ENCODE measurements at regions not wholly inside any gene's neighbourhood (a gene's known extent, or its start where the extent isn't known, plus 50 kb on each side); places are given as distances from the start of the nearest gene placed in this dataset.

GRCh38 chr6:6916598-6916997 is 191.2 kb upstream of the RREB1 start:
- peak; percentile 30 to 62 for DNase-seq
- H3K14ac ChIP-seq (ENCODE audit: low read length) = peak overlapping the region; percentile 27
- H3K4me3 ChIP-seq (ENCODE audit: low read depth, low read length) = no peak overlapping the region
- peak overlapping the region; percentile 69 for H4K8ac ChIP-seq (ENCODE audit: low read depth, low read length)
- H4K12ac ChIP-seq (ENCODE audit: low read depth, low read length) = no peak overlapping the region
- peak overlapping the region; percentile 32 for H2BK5ac ChIP-seq (ENCODE audit: low read depth, low read length, poor library complexity)
- no peak overlapping the region for H3K23ac ChIP-seq (ENCODE audit: low read length)
- H3K18ac ChIP-seq (ENCODE audit: low read length) = peak overlapping the region; percentile 46
- H3K27me3 ChIP-seq (ENCODE audit: insufficient read depth, low read length) = no peaks in the 10 kb centered on the region
- H3K36me3 ChIP-seq (ENCODE audit: control insufficient read depth in 1 of 2, insufficient read depth in 2 of 2, low read length in 2 of 2) = no peaks in the 10 kb centered on the region
- WGBS (ENCODE audit: extremely low coverage, insufficient coverage, insufficient read length) = no CpG with 5 or more reads among the region's 6 CpGs
- H2BK12ac ChIP-seq (ENCODE audit: low read length) = peak overlapping the region; percentile 51
- peak overlapping the region; percentile 32 for H2AK5ac ChIP-seq (ENCODE audit: low read length)
- peak overlapping the region; percentile 67 for H2AFZ ChIP-seq (ENCODE audit: insufficient read depth, low read length, poor library complexity)
- H3K79me2 ChIP-seq (ENCODE audit: control insufficient read depth, insufficient read depth, low read length, poor library complexity) = no peaks in the 10 kb centered on the region
- no peaks in the 10 kb centered on the region for H3K9me3 ChIP-seq (ENCODE audit: insufficient read depth, low read depth, low read length)
- H3K4me2 ChIP-seq (ENCODE audit: low read length) = no peak overlapping the region
- H4K91ac ChIP-seq (ENCODE audit: low read depth, low read length) = peak overlapping the region; percentile 60
- peak overlapping the region; percentile 26 for H2BK120ac ChIP-seq (ENCODE audit: insufficient read depth, low read length, poor library complexity)
- no peak overlapping the region for H3K4ac ChIP-seq (ENCODE audit: low read depth, low read length)
- peaks cover 7% of the 10 kb centered on the region for H3K79me1 ChIP-seq (ENCODE audit: low read length)
- H3K27ac ChIP-seq (ENCODE audit: low read depth, low read length) = peak overlapping the region; percentile 8
- no peak overlapping the region for H3K9ac ChIP-seq (ENCODE audit: low read length)
- peaks cover 12 to 13% of the 10 kb centered on the region in 2 experiments for H3K4me1 ChIP-seq (ENCODE audit: control insufficient read depth in 1 of 2, insufficient read depth in 2 of 2, low read length in 2 of 2)

- Histone ChIP-seq H3K14ac (ENCODE audit: low read length) (no peak overlapping the region), H2BK12ac (ENCODE audit: low read length) (no peak overlapping the region), H3K4ac (ENCODE audit: low read depth, low read length) (no peak overlapping the region), H4K12ac (ENCODE audit: low read depth, low read length) (no peak overlapping the region), H3K27ac (ENCODE audit: low read depth, low read length) (no peak overlapping the region), H3K18ac (ENCODE audit: low read length) (no peak overlapping the region), H3K9me3 (ENCODE audit: insufficient read depth, low read depth, low read length) (no peaks in the 10 kb centered on the region), H2AFZ (ENCODE audit: insufficient read depth, low read length, poor library complexity) (no peak overlapping the region), H3K36me3 (ENCODE audit: control insufficient read depth in 1 of 2, insufficient read depth in 2 of 2, low read length in 2 of 2) (no peaks in the 10 kb centered on the region), H3K79me2 (ENCODE audit: control insufficient read depth, insufficient read depth, low read length, poor library complexity) (no peaks in the 10 kb centered on the region), H4K8ac (ENCODE audit: low read depth, low read length) (no peak overlapping the region), H3K79me1 (ENCODE audit: low read length) (peaks cover 7% of the 10 kb centered on the region), H3K4me1 (ENCODE audit: control insufficient read depth in 1 of 2, insufficient read depth in 2 of 2, low read length in 2 of 2) (peaks cover 12 to 13% of the 10 kb centered on the region in 2 experiments), H3K23ac (ENCODE audit: low read length) (no peak overlapping the region), H3K4me3 (ENCODE audit: low read depth, low read length) (no peak overlapping the region), H3K4me2 (ENCODE audit: low read length) (no peak overlapping the region), H2AK5ac (ENCODE audit: low read length) (no peak overlapping the region), H2BK5ac (ENCODE audit: low read depth, low read length, poor library complexity) (no peak overlapping the region), H2BK120ac (ENCODE audit: insufficient read depth, low read length, poor library complexity) (no peak overlapping the region), H3K9ac (ENCODE audit: low read length) (no peak overlapping the region), H4K91ac (ENCODE audit: low read depth, low read length) (no peak overlapping the region), H3K27me3 (ENCODE audit: insufficient read depth, low read length) (no peaks in the 10 kb centered on the region)
- DNase-seq = peak in 1 of 2 donors; percentile 33
- no CpG with 5 or more reads among the region's 12 CpGs for WGBS (ENCODE audit: extremely low coverage, insufficient coverage, insufficient read length)
Measured at GRCh38 chr6:6918216-6918983, 189.4 kb upstream of the RREB1 start.

DNA sequence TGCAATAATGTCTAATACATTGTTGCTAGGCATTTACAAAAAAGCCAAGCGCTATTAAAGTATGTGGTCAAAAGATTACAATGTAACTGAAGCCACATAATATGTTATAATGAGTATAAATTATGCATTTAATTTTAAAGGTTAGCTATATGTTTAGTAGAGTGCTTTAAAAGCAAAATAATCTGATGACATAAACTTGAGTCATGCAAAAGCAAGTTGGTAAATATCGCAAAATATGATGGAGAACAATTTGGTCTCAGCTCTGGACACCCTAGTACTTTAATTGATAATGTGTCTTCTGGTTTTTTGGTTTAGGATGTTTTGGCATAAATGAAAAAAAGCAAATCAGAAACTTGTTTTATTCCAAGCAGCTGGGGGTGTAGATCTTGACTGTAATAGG is 188.6 kb upstream of the RREB1 start:
- Histone ChIP-seq H3K27ac (ENCODE audit: low read depth, low read length) (no peak overlapping the region), H2BK5ac (ENCODE audit: low read depth, low read length, poor library complexity) (no peak overlapping the region), H3K36me3 (ENCODE audit: control insufficient read depth in 1 of 2, insufficient read depth in 2 of 2, low read length in 2 of 2) (no peaks in the 10 kb centered on the region), H3K14ac (ENCODE audit: low read length) (no peak overlapping the region), H3K4ac (ENCODE audit: low read depth, low read length) (no peak overlapping the region), H2AK5ac (ENCODE audit: low read length) (no peak overlapping the region), H4K8ac (ENCODE audit: low read depth, low read length) (no peak overlapping the region), H3K9me3 (ENCODE audit: insufficient read depth, low read depth, low read length) (no peaks in the 10 kb centered on the region), H3K4me2 (ENCODE audit: low read length) (no peak overlapping the region), H4K12ac (ENCODE audit: low read depth, low read length) (no peak overlapping the region), H3K79me1 (ENCODE audit: low read length) (peaks cover 7% of the 10 kb centered on the region), H3K4me3 (ENCODE audit: low read depth, low read length) (no peak overlapping the region), H3K27me3 (ENCODE audit: insufficient read depth, low read length) (no peaks in the 10 kb centered on the region), H4K91ac (ENCODE audit: low read depth, low read length) (no peak overlapping the region), H2BK120ac (ENCODE audit: insufficient read depth, low read length, poor library complexity) (no peak overlapping the region), H3K79me2 (ENCODE audit: control insufficient read depth, insufficient read depth, low read length, poor library complexity) (no peaks in the 10 kb centered on the region), H2BK12ac (ENCODE audit: low read length) (no peak overlapping the region), H3K18ac (ENCODE audit: low read length) (no peak overlapping the region), H2AFZ (ENCODE audit: insufficient read depth, low read length, poor library complexity) (no peak overlapping the region), H3K23ac (ENCODE audit: low read length) (no peak overlapping the region), H3K9ac (ENCODE audit: low read length) (no peak overlapping the region), H3K4me1 (ENCODE audit: control insufficient read depth in 1 of 2, insufficient read depth in 2 of 2, low read length in 2 of 2) (peaks cover 12 to 13% of the 10 kb centered on the region in 2 experiments)
- DNase-seq = no peak
- WGBS (ENCODE audit: extremely low coverage, insufficient coverage, insufficient read length) = no CpG with 5 or more reads among the region's 2 CpGs

DNA sequence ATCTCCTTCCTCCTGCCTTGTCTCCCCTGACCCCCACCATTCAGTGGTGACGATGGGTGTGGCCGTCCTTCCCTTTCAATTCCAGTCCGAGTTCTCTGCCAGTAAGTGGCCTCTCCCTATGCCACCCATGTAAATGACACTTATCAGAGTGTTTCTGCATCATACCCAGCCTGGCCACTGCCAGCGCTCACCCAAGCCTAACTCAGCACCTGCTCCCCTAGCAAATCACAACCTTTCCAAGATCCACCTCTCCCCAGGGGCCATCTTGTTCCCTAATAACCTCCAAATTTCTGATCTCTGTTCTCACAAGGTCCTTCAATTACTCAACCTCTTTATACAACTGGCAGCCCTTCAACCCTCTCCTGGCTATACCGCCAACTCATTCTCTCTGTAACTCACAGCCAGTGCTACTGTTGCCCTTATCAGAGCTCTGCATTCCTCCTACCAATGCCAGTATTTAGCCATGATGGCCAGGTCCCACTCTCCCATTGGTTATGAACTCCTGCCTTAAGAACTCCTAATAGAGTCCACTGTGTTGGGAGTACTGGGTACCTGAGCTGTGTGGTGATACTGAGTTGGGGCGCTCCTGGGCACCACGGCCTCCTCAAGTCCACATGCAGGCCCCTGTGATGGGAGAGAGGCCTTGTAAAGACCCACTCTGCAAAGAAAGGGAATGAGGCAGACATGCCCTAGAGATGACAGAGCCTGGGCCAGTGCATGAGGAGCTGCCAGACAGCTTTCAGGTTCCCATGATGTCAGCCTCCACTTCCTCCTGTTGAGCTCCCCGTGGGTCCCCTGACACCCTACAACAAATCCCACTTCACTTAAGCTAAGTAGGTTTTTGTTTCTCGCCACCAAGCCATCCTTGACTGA is 187.4 kb upstream of the RREB1 start:
- H2BK12ac ChIP-seq (ENCODE audit: low read length) = peak overlapping the region; percentile 39
- no peak overlapping the region for H3K23ac ChIP-seq (ENCODE audit: low read length)
- H2BK120ac ChIP-seq (ENCODE audit: insufficient read depth, low read length, poor library complexity) = no peak overlapping the region
- H3K36me3 ChIP-seq (ENCODE audit: control insufficient read depth in 1 of 2, insufficient read depth in 2 of 2, low read length in 2 of 2) = no peaks in the 10 kb centered on the region
- no peak overlapping the region for H2BK5ac ChIP-seq (ENCODE audit: low read depth, low read length, poor library complexity)
- H2AFZ ChIP-seq (ENCODE audit: insufficient read depth, low read length, poor library complexity) = no peak overlapping the region
- no peak for DNase-seq
- H3K79me2 ChIP-seq (ENCODE audit: control insufficient read depth, insufficient read depth, low read length, poor library complexity) = no peaks in the 10 kb centered on the region
- H3K4me1 ChIP-seq (ENCODE audit: control insufficient read depth in 1 of 2, insufficient read depth in 2 of 2, low read length in 2 of 2) = peaks cover 13% of the 10 kb centered on the region in 2 experiments
- H3K18ac ChIP-seq (ENCODE audit: low read length) = no peak overlapping the region
- H4K8ac ChIP-seq (ENCODE audit: low read depth, low read length) = no peak overlapping the region
- H3K27me3 ChIP-seq (ENCODE audit: insufficient read depth, low read length) = no peaks in the 10 kb centered on the region
- no peak overlapping the region for H3K4ac ChIP-seq (ENCODE audit: low read depth, low read length)
- no peak overlapping the region for H4K12ac ChIP-seq (ENCODE audit: low read depth, low read length)
- peak overlapping the region; percentile 10 for H4K91ac ChIP-seq (ENCODE audit: low read depth, low read length)
- no peak overlapping the region for H3K4me3 ChIP-seq (ENCODE audit: low read depth, low read length)
- H3K4me2 ChIP-seq (ENCODE audit: low read length) = no peak overlapping the region
- H3K79me1 ChIP-seq (ENCODE audit: low read length) = peaks cover 7% of the 10 kb centered on the region
- no peaks in the 10 kb centered on the region for H3K9me3 ChIP-seq (ENCODE audit: insufficient read depth, low read depth, low read length)
- H3K27ac ChIP-seq (ENCODE audit: low read depth, low read length) = no peak overlapping the region
- H3K9ac ChIP-seq (ENCODE audit: low read length) = no peak overlapping the region
- no peak overlapping the region for H3K14ac ChIP-seq (ENCODE audit: low read length)
- no CpG with 5 or more reads among the region's 9 CpGs for WGBS (ENCODE audit: extremely low coverage, insufficient coverage, insufficient read length)
- no peak overlapping the region for H2AK5ac ChIP-seq (ENCODE audit: low read length)
